Activated naive CD8-positive, alpha-beta T cell treated with anti-CD3 and anti-CD28 coated beads, Interleukin-2, amount 50 U/mL, for 24 hours (primary cell): ENCODE measurements at regions not wholly inside any gene's neighbourhood (a gene's known extent, or its start where the extent isn't known, plus 50 kb on each side); places are given as distances from the start of the nearest gene placed in this dataset.
A peak's percentile ranks its signal among the peaks of the same experiment; 100 is the strongest.
"Not testable (repeated sequence)": the region's sequence is repeated elsewhere in the genome, so short reads cannot be mapped to it uniquely, and the experiment has no call there.

Source experiments
- ATAC-seq: fragments of 150-1000 bp; cut with Tn5 transposase; one replicate; pipeline ENCODE4 v1.10.0; 2021
- DNase-seq: peaks from one replicate; pipeline ENCODE4 v3.0.0; 2021
- H3K27ac Mint-ChIP-seq: one replicate; pipeline ENCODE4 v1.8.0; 2021; ENCODE audit warnings: mild to moderate bottlenecking, mixed read lengths
- H3K27me3 Mint-ChIP-seq: one replicate; pipeline ENCODE4 v1.8.0; 2021; ENCODE audit warnings: mixed read lengths
- H3K36me3 Mint-ChIP-seq: one replicate; pipeline ENCODE4 v1.8.0; 2021; ENCODE audit warnings: low read depth, mixed read lengths
- H3K4me1 Mint-ChIP-seq: one replicate; pipeline ENCODE4 v1.8.0; 2021; ENCODE audit warnings: mixed read lengths
- H3K4me3 Mint-ChIP-seq: one replicate; pipeline ENCODE4 v1.8.0; 2021; ENCODE audit warnings: mild to moderate bottlenecking, moderate library complexity, mixed read lengths
- H3K9me3 Mint-ChIP-seq: one replicate; pipeline ENCODE4 v1.8.0; 2021; ENCODE audit warnings: mixed read lengths

DNA sequence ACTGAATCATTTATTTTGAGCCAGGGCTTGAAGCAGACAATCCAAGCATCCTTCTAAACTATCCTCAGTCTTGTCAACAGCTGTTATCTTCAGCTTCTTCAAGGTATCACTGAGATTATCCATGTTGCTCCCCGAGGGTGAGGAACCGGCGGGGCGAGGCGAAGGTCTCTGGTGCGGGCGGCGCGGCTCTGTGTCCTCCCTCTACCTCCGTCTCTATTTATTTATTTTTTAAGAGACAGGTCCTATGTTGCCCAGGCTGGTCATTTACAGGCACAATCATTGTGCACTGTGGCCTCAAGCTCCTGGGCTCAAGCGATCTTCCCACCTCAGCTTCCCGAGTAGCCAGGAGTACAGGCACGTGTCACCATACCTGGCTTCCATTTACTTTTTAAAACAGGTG is 130.0 kb downstream of the SRGAP2 start:
- H3K27me3 Mint-ChIP-seq, ATAC-seq, H3K36me3 Mint-ChIP-seq, H3K4me1 Mint-ChIP-seq, DNase-seq, H3K4me3 Mint-ChIP-seq, H3K9me3 Mint-ChIP-seq, H3K27ac Mint-ChIP-seq: not testable (repeated sequence)

DNA sequence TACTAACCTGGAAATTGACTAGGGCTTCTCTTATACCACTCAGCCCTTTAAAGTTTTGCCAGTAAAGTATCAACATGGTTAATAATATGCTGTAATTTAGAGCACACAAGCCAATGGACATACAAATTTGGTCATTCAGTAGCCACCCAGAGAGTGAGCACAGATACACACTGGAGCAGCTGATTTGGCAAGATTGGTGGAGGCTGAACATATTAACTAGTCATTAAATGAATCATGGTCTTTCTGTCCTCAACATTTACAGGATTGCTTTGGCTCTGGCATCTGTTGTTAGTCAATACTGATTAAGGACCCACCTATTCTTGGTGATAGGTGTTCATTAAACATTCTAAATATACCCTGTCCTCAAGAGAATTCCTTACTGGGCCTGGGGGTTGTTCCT is 130.6 kb downstream of the SRGAP2 start:
- DNase-seq, H3K27ac Mint-ChIP-seq, H3K9me3 Mint-ChIP-seq, H3K36me3 Mint-ChIP-seq, H3K4me3 Mint-ChIP-seq, H3K4me1 Mint-ChIP-seq, ATAC-seq, H3K27me3 Mint-ChIP-seq: not testable (repeated sequence)

DNA sequence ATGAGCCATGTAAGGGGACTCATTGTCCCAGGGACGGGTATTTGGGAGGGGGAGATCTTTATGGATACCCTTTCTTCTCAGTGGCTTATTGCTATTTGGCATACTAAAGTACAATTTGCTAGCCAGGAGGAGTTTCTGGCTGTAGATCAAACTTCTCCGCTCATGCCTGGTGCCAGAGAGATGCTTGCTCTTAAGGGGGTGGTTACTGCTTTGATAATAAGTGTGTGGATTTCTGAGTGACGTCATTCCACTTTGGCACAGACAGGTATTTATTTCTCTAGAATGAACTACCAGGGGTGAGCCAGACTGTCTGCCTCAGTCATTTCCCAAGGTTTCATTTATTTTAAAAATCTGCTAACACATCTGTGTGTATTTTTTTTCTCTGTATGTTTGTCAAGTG is 131.1 kb downstream of the SRGAP2 start:
- not testable (repeated sequence) for H3K4me3 Mint-ChIP-seq, H3K27ac Mint-ChIP-seq, ATAC-seq, H3K9me3 Mint-ChIP-seq, H3K27me3 Mint-ChIP-seq, DNase-seq, H3K36me3 Mint-ChIP-seq, H3K4me1 Mint-ChIP-seq

DNA sequence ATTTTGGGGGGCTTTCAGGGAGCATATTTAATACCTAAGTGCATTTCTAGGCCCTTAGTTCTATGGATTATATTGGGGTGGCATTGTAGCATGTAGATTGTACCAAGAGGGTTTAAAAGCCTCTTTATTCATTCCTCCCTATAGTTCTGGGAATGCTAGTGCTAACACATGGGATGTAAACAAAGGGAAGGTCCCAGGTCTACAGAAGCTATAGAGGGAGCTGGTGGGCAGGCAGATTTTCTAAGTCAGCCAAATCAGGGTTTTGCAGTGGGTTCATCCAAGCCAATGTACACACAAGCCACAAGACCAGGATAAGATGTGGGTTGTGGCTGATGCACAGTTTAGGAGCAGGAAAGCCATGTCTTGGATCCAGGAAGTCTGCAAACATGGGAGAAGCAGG is 131.8 kb downstream of the SRGAP2 start:
- not testable (repeated sequence) for DNase-seq, ATAC-seq, H3K9me3 Mint-ChIP-seq, H3K4me1 Mint-ChIP-seq, H3K4me3 Mint-ChIP-seq, H3K27ac Mint-ChIP-seq, H3K36me3 Mint-ChIP-seq, H3K27me3 Mint-ChIP-seq

DNA sequence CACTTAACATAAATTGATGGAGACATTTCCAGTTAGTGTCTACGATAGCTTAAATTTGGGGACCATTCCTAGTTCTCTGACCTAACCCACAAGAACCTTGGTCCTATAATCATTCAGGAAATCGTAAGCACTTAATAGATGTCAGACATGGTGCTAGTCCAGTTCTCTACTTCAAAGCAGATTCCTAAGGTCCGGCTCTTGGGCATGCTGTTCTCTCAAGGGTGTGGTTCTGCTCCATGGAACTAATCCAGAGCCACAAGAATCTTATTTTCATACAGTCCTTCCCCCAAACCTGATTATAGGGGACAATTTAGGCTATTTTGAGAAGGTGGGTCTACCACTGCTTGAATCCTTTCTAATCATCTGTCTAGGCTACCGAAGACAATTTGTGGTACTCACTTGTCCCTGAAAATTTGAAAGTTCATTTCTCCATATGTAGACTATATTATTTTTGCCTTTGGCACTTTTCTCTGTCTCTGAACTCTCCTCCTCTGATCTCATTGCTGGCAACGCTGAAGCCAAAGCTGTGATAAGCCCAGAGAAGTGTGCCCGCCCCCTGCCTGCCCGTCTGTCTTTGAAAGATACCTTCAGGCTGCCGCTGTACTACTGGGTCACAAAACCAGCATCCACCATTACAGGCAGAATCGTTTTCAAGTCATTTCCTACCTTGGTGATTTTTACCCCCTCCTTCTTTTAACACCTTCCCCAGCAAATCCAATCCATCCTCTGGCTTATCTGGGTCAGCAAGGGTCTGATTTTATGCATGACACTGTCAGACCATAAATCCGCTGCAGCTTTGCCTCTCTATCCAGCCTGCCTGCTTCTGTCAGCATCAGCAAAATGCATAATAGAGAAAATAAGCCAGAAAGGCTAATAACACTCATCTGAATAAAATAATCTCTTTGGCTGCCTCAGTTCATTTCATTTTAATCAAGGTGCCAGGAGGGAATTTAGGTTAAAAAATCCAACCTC is 132.8 kb downstream of the SRGAP2 start:
- H3K4me3 Mint-ChIP-seq, H3K9me3 Mint-ChIP-seq, H3K36me3 Mint-ChIP-seq, H3K27me3 Mint-ChIP-seq, ATAC-seq, H3K27ac Mint-ChIP-seq, DNase-seq, H3K4me1 Mint-ChIP-seq: not testable (repeated sequence)

DNA sequence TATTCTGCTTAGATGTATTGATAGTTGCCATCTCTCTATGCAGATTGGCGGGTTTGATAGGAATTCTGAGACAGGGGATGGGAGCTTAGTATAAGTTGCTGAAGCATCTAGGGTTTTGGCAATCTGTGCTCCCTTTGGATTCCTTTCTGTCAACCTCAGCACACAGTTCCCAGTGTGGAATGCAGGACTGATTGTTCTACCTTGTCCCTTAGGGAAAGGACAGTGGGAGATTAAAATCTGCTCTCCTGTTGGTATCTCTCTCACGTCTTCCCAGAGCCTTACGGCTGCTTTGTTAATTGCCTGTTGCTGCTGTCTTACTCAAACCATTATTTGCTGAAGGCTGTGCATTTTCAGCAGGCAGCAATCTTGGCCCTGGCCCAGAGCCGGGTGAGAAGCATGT is 133.3 kb upstream of the IKBKE start:
- H3K4me1 Mint-ChIP-seq, H3K27ac Mint-ChIP-seq, H3K36me3 Mint-ChIP-seq, ATAC-seq, H3K27me3 Mint-ChIP-seq, H3K4me3 Mint-ChIP-seq, DNase-seq, H3K9me3 Mint-ChIP-seq: not testable (repeated sequence)

DNA sequence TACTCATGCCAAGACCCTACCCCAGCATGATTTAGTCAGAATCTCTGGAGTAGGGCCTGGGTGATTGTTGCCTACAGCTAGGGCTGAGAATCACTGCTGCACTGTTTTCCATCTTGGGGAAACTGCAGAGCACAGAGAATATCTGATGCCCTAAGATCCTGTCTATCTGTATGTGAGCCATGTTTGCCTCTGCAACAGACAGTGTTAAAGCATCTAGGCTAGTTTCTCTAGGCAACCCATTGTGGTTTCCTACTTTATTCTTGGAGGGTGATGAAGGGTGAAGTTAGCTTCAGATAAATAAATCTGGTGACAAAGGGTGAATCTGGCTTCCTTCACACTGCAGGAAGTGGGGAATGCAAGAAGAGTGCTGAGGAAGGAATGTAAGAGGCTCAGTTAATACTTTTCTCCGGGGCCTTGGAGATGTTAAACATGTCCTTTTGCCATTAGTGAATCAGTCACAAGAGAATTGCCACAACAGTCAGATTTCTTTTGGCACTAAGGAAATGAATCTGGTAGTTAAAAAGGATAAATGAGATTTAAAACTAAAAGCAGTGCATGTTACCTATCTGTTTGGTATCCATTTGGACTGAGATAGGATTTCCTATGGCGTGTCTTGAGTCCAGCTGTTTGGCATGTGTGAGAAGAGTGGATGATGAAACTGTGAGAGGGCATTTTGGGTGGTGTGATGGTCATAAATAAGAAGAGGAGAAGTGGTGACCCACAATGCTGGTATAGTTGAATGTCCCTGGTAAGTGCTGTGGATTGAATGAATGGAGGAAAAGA is 119.6 kb upstream of the IKBKE start:
- not testable (repeated sequence) for H3K4me3 Mint-ChIP-seq, H3K27ac Mint-ChIP-seq, H3K9me3 Mint-ChIP-seq, H3K36me3 Mint-ChIP-seq, H3K27me3 Mint-ChIP-seq, ATAC-seq, H3K4me1 Mint-ChIP-seq, DNase-seq

DNA sequence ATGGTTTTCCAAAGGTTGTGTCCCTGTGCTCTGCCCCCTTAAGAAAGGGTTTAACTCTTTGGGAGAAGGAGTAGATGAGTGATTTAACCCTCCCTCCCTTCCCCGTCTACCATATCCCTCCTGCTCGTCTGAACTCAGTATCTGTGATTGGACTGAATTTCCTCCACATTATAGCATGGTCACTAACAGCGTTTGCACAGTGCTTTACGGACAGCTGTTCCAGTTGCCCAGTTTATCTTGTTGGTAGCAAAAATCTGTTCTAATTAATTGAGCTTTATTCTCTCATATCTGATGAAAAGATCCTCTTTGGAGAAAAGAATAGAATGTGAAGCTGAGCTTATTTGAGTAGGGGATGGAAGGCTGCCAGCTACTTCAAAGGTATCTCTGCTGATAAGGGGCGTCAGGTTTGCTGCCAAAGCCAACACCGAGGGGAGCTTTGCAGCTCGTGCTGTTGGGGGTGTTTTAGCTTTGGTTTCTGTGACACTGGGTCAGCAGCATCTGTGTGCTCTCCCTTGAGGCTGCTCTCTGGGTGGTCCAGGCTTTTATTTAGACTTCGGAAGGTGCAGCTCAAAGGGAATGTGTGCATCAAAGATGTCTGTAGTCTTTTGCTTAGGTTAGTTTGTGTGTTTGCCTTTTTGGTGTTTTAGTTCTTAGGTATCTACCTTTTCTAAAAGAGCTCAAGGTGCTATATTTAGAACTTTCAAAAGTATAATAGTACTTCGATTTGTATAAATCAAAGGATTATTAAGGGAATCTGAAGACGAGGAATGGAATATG is 118.8 kb upstream of the IKBKE start:
- peaks cover 11% of the 10 kb centered on the region for H3K4me1 Mint-ChIP-seq
- H3K27ac Mint-ChIP-seq, H3K9me3 Mint-ChIP-seq, H3K4me3 Mint-ChIP-seq, H3K36me3 Mint-ChIP-seq, ATAC-seq, DNase-seq, H3K27me3 Mint-ChIP-seq: not testable (repeated sequence)

DNA sequence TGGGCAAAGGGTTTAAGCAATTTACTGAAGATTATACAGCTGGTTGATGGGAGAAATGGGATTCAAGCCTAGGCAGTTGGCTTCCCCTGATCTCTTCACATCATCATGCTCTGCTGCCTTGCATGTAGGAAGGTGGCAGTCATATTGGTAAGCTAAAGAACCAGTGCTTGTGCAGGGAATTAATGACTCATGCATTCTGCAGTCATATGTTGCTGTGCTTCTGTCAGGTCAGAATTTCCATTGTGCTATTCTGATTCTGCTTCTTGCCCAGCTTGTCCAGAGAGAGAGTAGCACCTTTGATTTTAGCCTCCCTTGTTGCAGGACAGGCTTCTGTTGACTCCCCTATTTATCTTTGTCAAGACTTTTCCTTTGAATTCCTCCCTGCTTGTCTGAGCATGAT is 114.0 kb upstream of the IKBKE start:
- DNase-seq: not testable (repeated sequence)

DNA sequence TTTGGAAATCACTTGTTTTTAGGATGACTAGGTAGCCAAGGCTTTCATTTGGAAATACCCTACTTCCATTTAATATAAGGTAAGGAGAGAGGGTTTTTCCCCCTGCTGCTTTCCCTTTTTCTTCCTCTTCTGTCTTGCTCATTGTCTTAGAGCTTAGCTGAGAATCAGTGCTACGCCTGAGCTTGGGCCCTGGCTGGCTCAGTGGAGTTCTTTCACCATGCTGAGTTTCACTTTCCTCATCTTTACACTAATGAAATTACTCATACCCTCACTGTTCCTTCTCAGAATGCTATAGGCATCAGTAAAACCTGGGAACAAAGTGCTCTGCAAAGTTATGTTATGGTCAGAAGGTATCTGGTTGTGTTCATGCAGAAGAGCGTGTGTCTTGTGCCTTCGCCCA is 112.3 kb upstream of the IKBKE start:
- H3K9me3 Mint-ChIP-seq, H3K27me3 Mint-ChIP-seq, H3K36me3 Mint-ChIP-seq: not testable (repeated sequence)
- ATAC-seq (peak; percentile 87), DNase-seq (peak; percentile 36)
- H3K4me1 Mint-ChIP-seq: peaks cover 23% of the 10 kb centered on the region
- peak overlapping the region; percentile 86 for H3K27ac Mint-ChIP-seq
- peak overlapping the region; percentile 48 for H3K4me3 Mint-ChIP-seq

More for the DNA sequence above, 114.0 kb upstream of the IKBKE start:
- H3K9me3 Mint-ChIP-seq, H3K27me3 Mint-ChIP-seq, H3K36me3 Mint-ChIP-seq: not testable (repeated sequence)
- Mint-ChIP-seq H3K4me3 (peak overlapping the region; percentile 34), H3K27ac (peak overlapping the region; percentile 86), H3K4me1 (peaks cover 21% of the 10 kb centered on the region)
- ATAC-seq: peak; percentile 96

DNA sequence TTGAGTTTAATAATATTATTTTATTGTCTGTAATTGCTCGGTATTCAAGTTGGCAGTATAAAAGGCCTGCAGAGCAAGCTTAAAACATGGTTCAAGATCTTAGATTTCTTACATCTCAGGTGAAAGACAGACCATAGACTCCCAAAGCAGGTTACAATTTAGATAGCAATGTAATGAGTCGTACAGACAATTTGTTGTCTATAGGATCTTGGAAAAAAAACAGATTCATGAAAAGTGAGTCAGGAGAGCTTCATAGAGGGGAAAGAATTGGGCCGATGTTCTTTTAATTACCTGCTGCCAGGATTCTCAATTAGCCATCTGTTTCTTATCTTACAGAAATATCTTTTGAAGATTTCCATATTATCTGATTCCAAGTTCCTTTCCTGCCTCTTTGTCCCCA is 111.5 kb upstream of the IKBKE start:
- H3K27me3 Mint-ChIP-seq, DNase-seq, H3K27ac Mint-ChIP-seq, H3K4me3 Mint-ChIP-seq, H3K36me3 Mint-ChIP-seq, H3K9me3 Mint-ChIP-seq, ATAC-seq: not testable (repeated sequence)
- peaks cover 26% of the 10 kb centered on the region for H3K4me1 Mint-ChIP-seq

DNA sequence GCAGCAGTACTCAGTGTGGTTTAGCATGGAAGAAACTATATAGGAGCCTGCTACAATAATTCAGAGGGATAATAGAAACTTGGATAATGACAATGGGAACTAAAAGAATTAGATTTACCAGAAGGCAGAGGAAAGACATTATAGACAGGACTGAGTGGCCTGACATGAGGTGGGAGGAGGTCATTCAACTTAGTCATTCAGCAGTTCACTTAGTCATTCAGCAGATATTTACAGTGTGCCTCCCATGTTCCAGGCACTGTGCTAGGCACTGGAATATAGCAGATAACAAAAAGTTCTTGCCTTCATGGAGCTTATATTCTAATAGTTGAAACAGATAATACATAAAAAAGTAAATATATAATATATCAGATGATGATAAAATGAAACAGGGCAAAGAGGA is 110.9 kb upstream of the IKBKE start:
- H3K36me3 Mint-ChIP-seq, DNase-seq, H3K27me3 Mint-ChIP-seq, ATAC-seq, H3K27ac Mint-ChIP-seq, H3K9me3 Mint-ChIP-seq, H3K4me3 Mint-ChIP-seq: not testable (repeated sequence)
- peaks cover 27% of the 10 kb centered on the region for H3K4me1 Mint-ChIP-seq

DNA sequence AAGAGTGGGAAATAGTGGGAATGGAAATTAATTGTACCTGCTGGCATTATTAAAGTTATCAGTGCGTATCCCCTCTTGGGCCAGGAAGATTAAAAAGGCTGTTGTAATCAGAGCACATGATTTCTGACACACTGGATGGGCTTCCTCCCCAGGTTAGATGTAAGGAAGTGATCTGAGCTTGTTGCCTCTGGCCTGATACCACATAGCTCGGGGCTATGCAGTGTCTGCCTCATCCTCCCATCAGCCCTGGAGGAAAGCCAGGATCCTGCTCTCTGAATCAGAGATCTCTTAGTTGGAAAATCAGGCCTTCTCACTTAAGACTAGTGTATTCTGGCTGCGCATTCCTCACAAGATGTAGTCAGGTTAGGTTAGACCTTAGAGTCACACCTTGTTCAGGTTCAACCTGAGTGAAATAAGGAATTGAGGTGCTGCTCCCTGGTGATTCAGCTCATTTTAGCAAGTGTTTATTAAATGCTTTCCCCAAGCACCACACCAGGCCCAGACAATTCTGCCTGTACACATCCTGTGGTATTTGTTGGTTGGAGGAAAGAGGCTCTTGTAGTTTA is 108.2 kb upstream of the IKBKE start:
- H3K27ac Mint-ChIP-seq, H3K4me3 Mint-ChIP-seq, ATAC-seq, DNase-seq, H3K36me3 Mint-ChIP-seq, H3K27me3 Mint-ChIP-seq, H3K9me3 Mint-ChIP-seq: not testable (repeated sequence)
- H3K4me1 Mint-ChIP-seq: peaks cover 18% of the 10 kb centered on the region

DNA sequence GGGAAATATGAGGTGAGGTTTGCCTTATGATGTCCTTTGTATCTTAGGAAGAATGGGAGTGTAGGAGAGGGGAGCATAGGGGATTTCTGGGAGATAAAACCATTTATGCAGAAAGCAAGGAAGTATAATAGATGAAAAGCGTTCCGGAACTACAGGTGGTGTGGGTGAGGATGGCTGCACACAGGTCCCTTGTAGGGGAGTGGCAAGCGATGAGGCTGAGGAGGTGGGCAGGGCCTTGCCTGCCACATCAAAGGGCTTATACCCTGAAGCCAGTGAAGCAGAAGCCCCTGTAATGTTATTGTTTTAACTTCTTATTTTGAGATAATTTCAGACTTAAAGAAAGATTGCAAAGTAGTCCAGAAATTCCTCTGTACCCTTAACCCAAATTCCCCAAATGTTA is 107.3 kb upstream of the IKBKE start:
- H3K27ac Mint-ChIP-seq, H3K36me3 Mint-ChIP-seq, H3K27me3 Mint-ChIP-seq, H3K9me3 Mint-ChIP-seq, H3K4me3 Mint-ChIP-seq, ATAC-seq, DNase-seq: not testable (repeated sequence)
- peaks cover 14% of the 10 kb centered on the region for H3K4me1 Mint-ChIP-seq
